ENCODE measurements at regions not wholly inside any gene's neighbourhood (a gene's known extent, or its start where the extent isn't known, plus 50 kb on each side); places are given as distances from the start of the nearest gene placed in this dataset.

- TF ChIP-seq CTCF (conservative IDR thresholded peaks at IDR 0.05; ENCODE audit: low read length) (no peak), EZH2phosphoT487 (IDR thresholded peaks at IDR 0.05; ENCODE audit: borderline replicate concordance, low read depth, low read length) (no peak)
Measured at GRCh38 chr2:43088143-43089073, 138.0 kb downstream of the ZFP36L2 start.

All from OCI-LY7 (cell line).